Endothelial cell of umbilical vein (primary cell): ENCODE measurements at regions not wholly inside any gene's neighbourhood (a gene's known extent, or its start where the extent isn't known, plus 50 kb on each side); places are given as distances from the start of the nearest gene placed in this dataset.

ENCODE experiments used
- BruUV-seq: library from RNA; stranded (reverse); fragments of 400-500 nt; replicated peaks from 2 replicates; lab custom pipeline; 2021; lab: Mats Ljungman, UMichigan
- CTCF ChIA-PET: fragments of 300-600, 350-600 bp; sonication (Branson Sonifier 250); formaldehyde crosslinking; loops from one replicate; lab custom pipeline; 2021; ENCODE audit warnings: antibody characterized with exemption, inconsistent platforms; lab: Charles Lee
- POLR2A ChIA-PET: fragments of 300-600, 350-600 bp; sonication (Branson Sonifier 250); formaldehyde crosslinking; loops from one replicate; lab custom pipeline; 2021; ENCODE audit warnings: antibody characterized with exemption, inconsistent platforms; lab: Charles Lee
- DNase-seq: peaks from one replicate; pipeline ENCODE4 v3.0.0-alpha.2; 2011; ENCODE audit warnings: low read depth, low spot score
- FAIRE-seq: peaks from 2 replicates; lab custom pipeline; 2011; peaks lifted over from hg19 to GRCh38; lab: Jason Lieb, UNC
- H2AFZ ChIP-seq: 2 replicates; pipeline ENCODE4 v1.6.0; 2012; ENCODE audit warnings: low read depth, low read length, control low read depth, inconsistent platforms
- H3K27ac ChIP-seq: 2 replicates; pipeline ENCODE4 v1.5.1; 2011; ENCODE audit warnings: low read depth, mild to moderate bottlenecking, control low read depth, low read length, moderate library complexity; ENCODE audit not compliant: insufficient read depth
- H3K27me3 ChIP-seq, 2 experiments: 2 replicates each; pipeline versions ENCODE4 v1.6.0 to v1.6.1; 2011; ENCODE audit warnings: low read length in 2 of 2, mixed read lengths in 1 of 2; ENCODE audit not compliant: control insufficient read depth in 2 of 2, insufficient read depth in 2 of 2
- H3K36me3 ChIP-seq, 2 experiments: 2 replicates in 1 of 2; 3 replicates in 1 of 2; pipeline ENCODE4 v1.5.1; 2011; ENCODE audit warnings: low read length in 2 of 2, mild to moderate bottlenecking in 1 of 2, moderate library complexity in 1 of 2; ENCODE audit not compliant: control insufficient read depth in 2 of 2, insufficient read depth in 2 of 2; ENCODE audit errors: extremely low read depth in 1 of 2
- H3K4me1 ChIP-seq: 3 replicates; pipeline ENCODE4 v1.5.1; 2011; ENCODE audit warnings: mild to moderate bottlenecking, low read length; ENCODE audit not compliant: control insufficient read depth, insufficient read depth; ENCODE audit errors: extremely low read depth
- H3K4me2 ChIP-seq: 2 replicates; pipeline ENCODE4 v1.6.1; 2011; ENCODE audit warnings: low read length, control low read depth, mixed read lengths; ENCODE audit not compliant: insufficient read depth
- H3K4me3 ChIP-seq, 3 experiments: fragments of 200-600 bp in 1 of 3; sonication (generic), shearing (Covaris generic) in 1 of 3; replicated peaks in 1 of 3; 2 replicates each; pipeline ENCODE4 v1.5.1; 2011 to 2016; ENCODE audit warnings: control low read depth in 3 of 3, low read length in 3 of 3, mild to moderate bottlenecking in 2 of 3, inconsistent platforms in 1 of 3, low read depth in 1 of 3, moderate library complexity in 1 of 3; ENCODE audit not compliant: insufficient read depth in 1 of 3
- H3K79me2 ChIP-seq: 2 replicates; pipeline ENCODE4 v1.6.0; 2012; ENCODE audit warnings: low read length, inconsistent platforms; ENCODE audit not compliant: control insufficient read depth, insufficient read depth
- H3K9ac ChIP-seq: replicated peaks from 2 replicates; pipeline ENCODE3; 2011; ENCODE audit warnings: low read length, control low read depth; ENCODE audit not compliant: insufficient read depth; ENCODE audit errors: extremely low read depth
- H3K9me1 ChIP-seq: replicated peaks from 3 replicates; pipeline ENCODE4 v1.6.0; 2011; ENCODE audit warnings: mild to moderate bottlenecking, low read length; ENCODE audit not compliant: control insufficient read depth, insufficient read depth; ENCODE audit errors: extremely low read depth
- H3K9me3 ChIP-seq: replicated peaks from 2 replicates; pipeline ENCODE4 v1.5.1; 2012; ENCODE audit warnings: low read length, inconsistent platforms; ENCODE audit not compliant: control insufficient read depth, insufficient read depth
- H4K20me1 ChIP-seq: replicated peaks from 2 replicates; pipeline ENCODE3; 2011; ENCODE audit warnings: mild to moderate bottlenecking, low read length; ENCODE audit not compliant: control insufficient read depth, insufficient read depth; ENCODE audit errors: extremely low read depth
- CTCF ChIP-seq, 2 donors: IDR thresholded peaks; 1 replicate in 1 of 2; 2 replicates in 1 of 2; pipeline ENCODE4 v1.5.1; 2011; ENCODE audit warnings: low read length in 2 of 2, mild to moderate bottlenecking in 2 of 2, moderate library complexity in 2 of 2, control low read depth in 1 of 2, inconsistent platforms in 1 of 2, low read depth in 1 of 2; ENCODE audit not compliant: insufficient read depth in 1 of 2; ENCODE audit errors: extremely low read depth in 1 of 2
- EZH2 ChIP-seq: IDR thresholded peaks from 2 replicates; pipeline ENCODE4 v1.6.1; 2012; ENCODE audit warnings: borderline replicate concordance, low read depth, mild to moderate bottlenecking, moderate library complexity, low read length, inconsistent platforms; ENCODE audit not compliant: severe bottlenecking
- FOS ChIP-seq: IDR thresholded peaks from 2 replicates; pipeline ENCODE4 v1.6.1; 2011; ENCODE audit warnings: mild to moderate bottlenecking, low read length, moderate library complexity, borderline replicate concordance; ENCODE audit not compliant: insufficient read depth
- GATA2 ChIP-seq: IDR thresholded peaks from 2 replicates; pipeline ENCODE4 v1.7.0; 2011; ENCODE audit warnings: low read depth, mild to moderate bottlenecking, moderate library complexity, mixed read lengths, low read length; ENCODE audit not compliant: insufficient read length, insufficient read depth
- JUN ChIP-seq: IDR thresholded peaks from 2 replicates; pipeline ENCODE4 v1.6.1; 2011; ENCODE audit warnings: borderline replicate concordance, low read depth; ENCODE audit not compliant: insufficient read length, insufficient read depth
- MAX ChIP-seq: IDR thresholded peaks from 2 replicates; pipeline ENCODE4 v1.6.1; 2011; ENCODE audit not compliant: insufficient read depth, insufficient read length
- MYC ChIP-seq: IDR thresholded peaks from one replicate; pipeline ENCODE4 v1.6.1; 2011; ENCODE audit warnings: mild to moderate bottlenecking, low read depth, low read length
- POLR2A ChIP-seq: IDR thresholded peaks from 2 replicates; pipeline ENCODE4 v1.6.1; 2012; ENCODE audit warnings: low read depth, mild to moderate bottlenecking, control low read depth, low read length
- POLR2AphosphoS5 ChIP-seq: IDR thresholded peaks from 2 replicates; pipeline ENCODE4 v1.6.1; 2012; ENCODE audit warnings: low read depth, mild to moderate bottlenecking, control low read depth, low read length, moderate library complexity; ENCODE audit not compliant: insufficient read depth
- dilution Hi-C: fragments of 300-500 bp; cut with MboI; formaldehyde crosslinking; loops from one replicate; pipeline ENCODE4 v1.15.0; 2019; ENCODE audit warnings: low sequenced_read_pairs; ENCODE audit not compliant: extremely low pct_ligation_motif_present
- intact Hi-C: fragments of 100-400 bp; cut with micrococcal nuclease; formaldehyde crosslinking; loops from one replicate; pipeline ENCODE4 v1.10.0; 2022

GRCh38 chr17:77002103-77003045, 134.2 kb downstream of the MGAT5B start:
- no peak overlapping the region for H3K4me3 ChIP-seq
- intact Hi-C loops (no loop called here), dilution Hi-C loops (no loop called here)
- POLR2A ChIA-PET = no interaction called here
- no peak overlapping the region for H3K27ac ChIP-seq
- TF ChIP-seq CTCF (IDR thresholded peaks at IDR 0.05; ENCODE audit: extremely low read depth in 1 of 2, insufficient read depth in 1 of 2, low read depth in 1 of 2, low read length in 2 of 2) = no peak
- TF ChIP-seq POLR2A = no peak
- TF ChIP-seq POLR2AphosphoS5 = no peak
- no peak for TF ChIP-seq MYC
- no peak for TF ChIP-seq JUN
- TF ChIP-seq MAX = no peak
- no peak for TF ChIP-seq GATA2
- no peak for TF ChIP-seq FOS
- no peak for TF ChIP-seq EZH2
- H4K20me1 ChIP-seq = no peaks in the 10 kb centered on the region
- no peak for DNase-seq
- BruUV-seq = no TSS peak
- no peaks in the 10 kb centered on the region for H3K9me3 ChIP-seq
- no peaks in the 10 kb centered on the region for H3K27me3 ChIP-seq
- no peaks in the 10 kb centered on the region for H3K4me1 ChIP-seq
- no peak overlapping the region for H3K4me2 ChIP-seq
- H2AFZ ChIP-seq = no peak overlapping the region
- FAIRE-seq = no peak
- no peaks in the 10 kb centered on the region for H3K36me3 ChIP-seq
- no peaks in the 10 kb centered on the region for H3K79me2 ChIP-seq
- no peak overlapping the region for H3K9ac ChIP-seq
- CTCF ChIA-PET = interaction anchor here (0.8 kb wide), 1 partner anchor 54 kb away, joined by 3 read pairs; no protein-coding TSS in a partner anchor
- no peaks in the 10 kb centered on the region for H3K9me1 ChIP-seq
